GM10266 (cell line): ENCODE measurements at regions not wholly inside any gene's neighbourhood (a gene's known extent, or its start where the extent isn't known, plus 50 kb on each side); places are given as distances from the start of the nearest gene placed in this dataset.

ENCODE experiments used
- DNase-seq: peaks from one replicate; pipeline ENCODE4 v3.0.0; 2012; ENCODE audit errors: extremely low spot score
- CTCF ChIP-seq: IDR thresholded peaks from 2 replicates; pipeline ENCODE4 v1.5.1; 2012; ENCODE audit warnings: mild to moderate bottlenecking, low read depth; ENCODE audit not compliant: control insufficient read depth, insufficient read depth; ENCODE audit errors: missing control alignments

GRCh38 chr4:140212646-140213045 lies 58.7 kb upstream of the MAML3 start:
- no peak for DNase-seq
- no peak for TF ChIP-seq CTCF

GRCh38 chr4:140212194-140212593 lies 58.2 kb upstream of the MAML3 start:
- no peak for DNase-seq
- no peak for TF ChIP-seq CTCF

GRCh38 chr4:140211693-140212092 lies 57.7 kb upstream of the MAML3 start:
- no peak for DNase-seq
- TF ChIP-seq CTCF, result no peak

- DNase-seq, result no peak
- no peak for TF ChIP-seq CTCF
Observed at GRCh38 chr4:140211161-140211560, 57.2 kb upstream of the MAML3 start.

- DNase-seq, result no peak
Observed at GRCh38 chr4:140208921-140209320, 54.9 kb upstream of the MAML3 start.

More at GRCh38 chr4:140208921-140209320, 54.9 kb upstream of the MAML3 start:
- TF ChIP-seq CTCF, result no peak
